Caco-2 (cell line): ENCODE measurements at regions not wholly inside any gene's neighbourhood (a gene's known extent, or its start where the extent isn't known, plus 50 kb on each side); places are given as distances from the start of the nearest gene placed in this dataset.
"Not testable (repeated sequence)": the region's sequence is repeated elsewhere in the genome, so short reads cannot be mapped to it uniquely, and the experiment has no call there.

Experiments used
- BruUV-seq: library from RNA; stranded (reverse); fragments of 400-500 nt; replicated peaks from 2 replicates; lab custom pipeline; 2021; lab: Mats Ljungman, UMichigan
- CTCF ChIA-PET: fragments of 300-600 bp; sonication (Branson Sonifier 250); formaldehyde crosslinking; loops from one replicate; lab custom pipeline; 2022; ENCODE audit warnings: antibody characterized with exemption; lab: Charles Lee
- POLR2A ChIA-PET: fragments of 300-600 bp; sonication (Branson Sonifier 250); formaldehyde crosslinking; loops from one replicate; lab custom pipeline; 2022; ENCODE audit warnings: antibody characterized with exemption; lab: Charles Lee
- DNase-seq, 2 experiments: peaks; one replicate each; pipeline versions ENCODE4 v3.0.0 to v3.0.0-alpha.2; 2020 to 2022
- H3K27me3 ChIP-seq: replicated peaks from 2 replicates; pipeline ENCODE4 v1.6.0; 2011; ENCODE audit warnings: low read length; ENCODE audit not compliant: control insufficient read depth, insufficient read depth
- H3K36me3 ChIP-seq: 2 replicates; pipeline ENCODE4 v1.5.1; 2011; ENCODE audit warnings: low read length; ENCODE audit not compliant: control insufficient read depth, insufficient read depth
- H3K4me1 ChIP-seq: fragments of 250-450 bp; sonication (Bioruptor Pico); 2 replicates; pipeline ENCODE4 v1.5.1; 2020; ENCODE audit warnings: mild to moderate bottlenecking
- H3K4me3 ChIP-seq: 2 replicates; pipeline ENCODE4 v1.5.1; 2011; ENCODE audit warnings: low read depth, mild to moderate bottlenecking, control low read depth, low read length
- H3K9me3 ChIP-seq: fragments of 250-450 bp; sonication (Bioruptor Pico); 2 replicates; pipeline ENCODE4 v1.5.1; 2020; ENCODE audit warnings: mild to moderate bottlenecking, moderate library complexity
- H3K27ac Mint-ChIP-seq: one replicate; pipeline ENCODE4 v1.8.0; 2022; ENCODE audit warnings: mixed read lengths; ENCODE audit not compliant: unreplicated experiment
- H3K27me3 Mint-ChIP-seq: one replicate; pipeline ENCODE4 v1.8.0; 2022; ENCODE audit warnings: mixed read lengths; ENCODE audit not compliant: insufficient read depth, unreplicated experiment
- H3K36me3 Mint-ChIP-seq: one replicate; pipeline ENCODE4 v1.8.0; 2022; ENCODE audit warnings: mild to moderate bottlenecking, mixed read lengths; ENCODE audit not compliant: insufficient read depth, unreplicated experiment
- H3K4me1 Mint-ChIP-seq: one replicate; pipeline ENCODE4 v1.8.0; 2022; ENCODE audit warnings: low read depth, mixed read lengths; ENCODE audit not compliant: unreplicated experiment
- H3K4me3 Mint-ChIP-seq: one replicate; pipeline ENCODE4 v1.8.0; 2022; ENCODE audit warnings: mild to moderate bottlenecking, moderate library complexity, mixed read lengths; ENCODE audit not compliant: unreplicated experiment
- H3K9me3 Mint-ChIP-seq: one replicate; pipeline ENCODE4 v1.8.0; 2022; ENCODE audit warnings: mixed read lengths; ENCODE audit not compliant: unreplicated experiment
- intact Hi-C: fragments of 100-400 bp; cut with micrococcal nuclease; formaldehyde crosslinking; loops from one replicate; pipeline ENCODE4 v1.10.0; 2022; ENCODE audit not compliant: unreplicated experiment

GRCh38 chr16:33913601-33914000 lies 454.2 kb downstream of the TP53TG3F start:
- peak; percentile 14 to 35 for DNase-seq
- H3K9me3 ChIP-seq, H3K4me3 ChIP-seq, H3K27ac Mint-ChIP-seq, H3K36me3 Mint-ChIP-seq, CTCF ChIA-PET, intact Hi-C loops, BruUV-seq, H3K4me3 Mint-ChIP-seq, H3K36me3 ChIP-seq, H3K9me3 Mint-ChIP-seq, H3K4me1 Mint-ChIP-seq, H3K4me1 ChIP-seq, H3K27me3 ChIP-seq, H3K27me3 Mint-ChIP-seq, POLR2A ChIA-PET: not testable (repeated sequence)

DNA sequence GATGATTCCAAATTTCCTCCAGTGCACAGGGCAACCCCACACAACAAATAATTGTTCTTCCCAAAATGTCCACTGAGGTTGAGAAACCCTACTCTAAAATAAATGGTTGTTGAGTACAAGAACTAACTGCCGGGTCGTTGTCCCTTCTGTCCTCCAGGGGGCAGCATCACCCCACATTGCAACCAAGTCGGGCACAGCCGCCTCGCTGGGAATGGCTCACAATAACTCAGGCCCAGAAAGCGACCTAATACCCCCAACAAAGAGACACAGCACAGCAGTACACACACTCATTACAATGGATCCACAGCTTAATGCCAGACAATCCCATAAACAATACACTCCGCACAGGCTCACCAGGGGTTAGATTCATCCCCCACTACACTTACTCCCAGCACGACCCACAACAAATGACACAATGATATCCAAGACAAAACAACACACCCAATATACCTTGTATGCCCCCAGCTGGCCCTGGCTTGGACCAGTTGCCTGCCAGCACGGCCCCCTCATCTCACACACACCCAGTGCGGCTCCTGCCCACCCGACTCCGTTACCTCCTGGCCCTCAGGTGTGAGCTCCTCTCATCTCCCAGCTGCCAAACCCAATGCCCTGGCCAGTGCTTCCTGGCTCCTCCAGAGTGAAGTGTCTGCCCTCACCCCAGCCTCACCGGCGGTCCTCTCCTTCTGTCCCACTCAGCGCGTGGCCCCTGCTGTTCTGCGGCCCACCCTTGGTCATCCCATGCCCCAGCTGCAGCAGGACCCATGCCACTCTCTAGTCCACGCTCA lies 461.5 kb downstream of the TP53TG3F start:
- not testable (repeated sequence) for BruUV-seq

GRCh38 chr16:33922914-33923313 lies 463.5 kb downstream of the TP53TG3F start:
- H3K9me3 Mint-ChIP-seq, H3K4me3 Mint-ChIP-seq, H3K27ac Mint-ChIP-seq, H3K27me3 Mint-ChIP-seq, POLR2A ChIA-PET, DNase-seq, H3K9me3 ChIP-seq, H3K27me3 ChIP-seq, H3K36me3 Mint-ChIP-seq, H3K36me3 ChIP-seq, H3K4me1 Mint-ChIP-seq, H3K4me3 ChIP-seq, intact Hi-C loops, H3K4me1 ChIP-seq, BruUV-seq, CTCF ChIA-PET: not testable (repeated sequence)

More for the DNA sequence above, 461.5 kb downstream of the TP53TG3F start:
- CTCF ChIA-PET, H3K9me3 Mint-ChIP-seq, H3K4me3 ChIP-seq, H3K27ac Mint-ChIP-seq, H3K4me1 Mint-ChIP-seq, H3K4me1 ChIP-seq, DNase-seq, H3K4me3 Mint-ChIP-seq, H3K9me3 ChIP-seq, H3K27me3 ChIP-seq, H3K36me3 Mint-ChIP-seq, intact Hi-C loops, H3K27me3 Mint-ChIP-seq, POLR2A ChIA-PET, H3K36me3 ChIP-seq: not testable (repeated sequence)

GRCh38 chr16:33928026-33928425 lies 468.6 kb downstream of the TP53TG3F start:
- H3K4me3 Mint-ChIP-seq, H3K27ac Mint-ChIP-seq, H3K4me3 ChIP-seq, H3K4me1 ChIP-seq, intact Hi-C loops, H3K9me3 ChIP-seq, DNase-seq, H3K36me3 ChIP-seq, H3K36me3 Mint-ChIP-seq, H3K9me3 Mint-ChIP-seq, CTCF ChIA-PET, H3K27me3 Mint-ChIP-seq, H3K4me1 Mint-ChIP-seq, BruUV-seq, H3K27me3 ChIP-seq, POLR2A ChIA-PET: not testable (repeated sequence)

GRCh38 chr16:33932191-33932590 lies 472.8 kb downstream of the TP53TG3F start:
- H3K36me3 ChIP-seq, H3K4me3 ChIP-seq, DNase-seq, H3K4me3 Mint-ChIP-seq, H3K27me3 Mint-ChIP-seq, CTCF ChIA-PET, H3K27ac Mint-ChIP-seq, BruUV-seq, H3K4me1 ChIP-seq, H3K9me3 Mint-ChIP-seq, H3K36me3 Mint-ChIP-seq, H3K4me1 Mint-ChIP-seq, intact Hi-C loops, H3K27me3 ChIP-seq, POLR2A ChIA-PET, H3K9me3 ChIP-seq: not testable (repeated sequence)

- H3K9me3 ChIP-seq, H3K27me3 ChIP-seq, DNase-seq, BruUV-seq, H3K4me3 ChIP-seq, POLR2A ChIA-PET, H3K27ac Mint-ChIP-seq, intact Hi-C loops, H3K36me3 ChIP-seq, H3K36me3 Mint-ChIP-seq, H3K9me3 Mint-ChIP-seq, CTCF ChIA-PET, H3K4me1 Mint-ChIP-seq, H3K4me3 Mint-ChIP-seq, H3K4me1 ChIP-seq, H3K27me3 Mint-ChIP-seq: not testable (repeated sequence)
Observed at GRCh38 chr16:33933039-33933438, 473.6 kb downstream of the TP53TG3F start.

- H3K4me3 Mint-ChIP-seq, CTCF ChIA-PET, BruUV-seq, H3K27me3 ChIP-seq, H3K9me3 Mint-ChIP-seq, H3K27ac Mint-ChIP-seq, H3K4me1 Mint-ChIP-seq, H3K27me3 Mint-ChIP-seq, intact Hi-C loops, H3K36me3 ChIP-seq, POLR2A ChIA-PET, H3K36me3 Mint-ChIP-seq, H3K4me1 ChIP-seq, H3K4me3 ChIP-seq, H3K9me3 ChIP-seq, DNase-seq: not testable (repeated sequence)
Observed at GRCh38 chr16:33935766-33936165, 476.4 kb downstream of the TP53TG3F start.
